Mucosa of descending colon (tissue), 3 donors: ENCODE measurements at regions not wholly inside any gene's neighbourhood (a gene's known extent, or its start where the extent isn't known, plus 50 kb on each side); places are given as distances from the start of the nearest gene placed in this dataset.
"Not testable (repeated sequence)": the region's sequence is repeated elsewhere in the genome, so short reads cannot be mapped to it uniquely, and the experiment has no call there.

ENCODE experiments used
- ATAC-seq: fragments of 200-7000 bp; cut with Tn5 transposase; one replicate; pipeline ENCODE4 v1.9.1; 2020; ENCODE audit warnings: mild to moderate bottlenecking, moderate library complexity
- DNase-seq, 3 donors: peaks; one replicate each; pipeline ENCODE4 v3.0.0-alpha.2; 2020
- H3K36me3 ChIP-seq: fragments of 200-600 bp; one replicate; pipeline ENCODE4 v1.8.0; 2021; ENCODE audit warnings: low read depth, mild to moderate bottlenecking
- H3K4me1 ChIP-seq: fragments of 200-600 bp; one replicate; pipeline ENCODE4 v1.8.0; 2021; ENCODE audit warnings: low read depth, mild to moderate bottlenecking
- H3K4me3 ChIP-seq: fragments of 200-600 bp; one replicate; pipeline ENCODE4 v1.8.0; 2021; ENCODE audit warnings: mild to moderate bottlenecking
- H3K9me3 ChIP-seq: fragments of 200-600 bp; one replicate; pipeline ENCODE4 v1.8.0; 2021; ENCODE audit warnings: mild to moderate bottlenecking
- intact Hi-C, 2 donors: fragments of 100-400 bp; cut with DNase I in 1 of 2; cut with micrococcal nuclease in 1 of 2; formaldehyde crosslinking; loops; one replicate each; pipeline versions ENCODE4 v1.11.0 to v1.11.1; 2022; cut with DNase I, micrococcal nuclease
- TF ChIP-seq, protein P1 (sequence below): fragments of 200-600 bp; IDR thresholded peaks from one replicate; pipeline ENCODE4 v1.8.0; 2022; ENCODE audit warnings: antibody characterized with exemption, mild to moderate bottlenecking
- donor health status: DM: no; HTN: no; CAD: no; lungs with moderate emphysema.
- donor health status: DM: no; HTN: no; CAD: no.
- donor health status: DM: no; HTN: yes; CAD: no.

GRCh38 chr11:34727228-34727737, 106.4 kb downstream of the EHF start:
- no peaks in the 10 kb centered on the region for H3K36me3 ChIP-seq
- TF ChIP-seq, protein P1, sequence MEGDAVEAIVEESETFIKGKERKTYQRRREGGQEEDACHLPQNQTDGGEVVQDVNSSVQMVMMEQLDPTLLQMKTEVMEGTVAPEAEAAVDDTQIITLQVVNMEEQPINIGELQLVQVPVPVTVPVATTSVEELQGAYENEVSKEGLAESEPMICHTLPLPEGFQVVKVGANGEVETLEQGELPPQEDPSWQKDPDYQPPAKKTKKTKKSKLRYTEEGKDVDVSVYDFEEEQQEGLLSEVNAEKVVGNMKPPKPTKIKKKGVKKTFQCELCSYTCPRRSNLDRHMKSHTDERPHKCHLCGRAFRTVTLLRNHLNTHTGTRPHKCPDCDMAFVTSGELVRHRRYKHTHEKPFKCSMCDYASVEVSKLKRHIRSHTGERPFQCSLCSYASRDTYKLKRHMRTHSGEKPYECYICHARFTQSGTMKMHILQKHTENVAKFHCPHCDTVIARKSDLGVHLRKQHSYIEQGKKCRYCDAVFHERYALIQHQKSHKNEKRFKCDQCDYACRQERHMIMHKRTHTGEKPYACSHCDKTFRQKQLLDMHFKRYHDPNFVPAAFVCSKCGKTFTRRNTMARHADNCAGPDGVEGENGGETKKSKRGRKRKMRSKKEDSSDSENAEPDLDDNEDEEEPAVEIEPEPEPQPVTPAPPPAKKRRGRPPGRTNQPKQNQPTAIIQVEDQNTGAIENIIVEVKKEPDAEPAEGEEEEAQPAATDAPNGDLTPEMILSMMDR, result no peak

GRCh38 chr11:34724973-34725372, 104.1 kb downstream of the EHF start:
- intact Hi-C loops, result no loop called here
- ATAC-seq (no peak), DNase-seq (no peak)
- no peaks in the 10 kb centered on the region for H3K4me1 ChIP-seq
- H3K4me3 ChIP-seq, result no peak overlapping the region
- H3K36me3 ChIP-seq, result no peaks in the 10 kb centered on the region
- no peaks in the 10 kb centered on the region for H3K9me3 ChIP-seq
- TF ChIP-seq, protein P1, result no peak

More at GRCh38 chr11:34727228-34727737, 106.4 kb downstream of the EHF start:
- DNase-seq (no peak), ATAC-seq (no peak)
- intact Hi-C loops, result no loop called here
- Histone ChIP-seq H3K4me1 (no peaks in the 10 kb centered on the region), H3K4me3 (no peak overlapping the region), H3K9me3 (no peaks in the 10 kb centered on the region)

DNA sequence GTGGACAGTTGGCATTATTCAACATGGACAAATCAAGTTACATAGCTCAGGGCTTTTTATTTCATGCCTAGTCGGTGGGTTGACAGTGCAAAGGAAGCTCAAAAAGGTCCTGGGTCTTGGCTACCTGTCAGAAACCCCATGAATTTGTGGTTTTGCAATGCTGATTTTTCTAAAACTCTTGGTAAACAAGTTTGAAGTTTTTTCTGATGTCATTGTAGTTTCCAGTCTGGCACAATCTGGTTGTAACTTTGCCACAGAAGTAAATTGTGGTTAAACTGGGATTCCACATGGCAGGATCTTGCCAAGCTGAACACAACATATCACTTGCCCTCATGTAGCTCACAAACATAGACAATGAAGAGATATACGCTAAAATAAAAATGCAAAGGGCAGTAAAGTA, 100.8 kb downstream of the EHF start:
- TF ChIP-seq, protein P1, result no peak
- H3K9me3 ChIP-seq, result no peaks in the 10 kb centered on the region
- no peak for ATAC-seq
- H3K36me3 ChIP-seq, result no peaks in the 10 kb centered on the region
- H3K4me3 ChIP-seq, result no peak overlapping the region
- DNase-seq, result no peak
- no peaks in the 10 kb centered on the region for H3K4me1 ChIP-seq
- intact Hi-C loops, result no loop called here

GRCh38 chr11:34719303-34719848, 98.5 kb downstream of the EHF start:
- ATAC-seq, result peak; percentile 93
- TF ChIP-seq, protein P1, result no peak
- H3K9me3 ChIP-seq, result no peaks in the 10 kb centered on the region

GRCh38 chr11:34713631-34714030, 92.7 kb downstream of the EHF start:
- peaks cover 15% of the 10 kb centered on the region for H3K9me3 ChIP-seq
- H3K4me1 ChIP-seq, H3K36me3 ChIP-seq, ATAC-seq, DNase-seq, intact Hi-C loops, H3K4me3 ChIP-seq: not testable (repeated sequence)

More at GRCh38 chr11:34719303-34719848, 98.5 kb downstream of the EHF start:
- DNase-seq, result no peak
- intact Hi-C loops, result no loop called here
- Histone ChIP-seq H3K4me3 (no peak overlapping the region), H3K4me1 (no peaks in the 10 kb centered on the region), H3K36me3 (no peaks in the 10 kb centered on the region)
